ENCODE measurements at regions not wholly inside any gene's neighbourhood (a gene's known extent, or its start where the extent isn't known, plus 50 kb on each side); places are given as distances from the start of the nearest gene placed in this dataset.
"Not testable (repeated sequence)": the region's sequence is repeated elsewhere in the genome, so short reads cannot be mapped to it uniquely, and the experiment has no call there.

DNA sequence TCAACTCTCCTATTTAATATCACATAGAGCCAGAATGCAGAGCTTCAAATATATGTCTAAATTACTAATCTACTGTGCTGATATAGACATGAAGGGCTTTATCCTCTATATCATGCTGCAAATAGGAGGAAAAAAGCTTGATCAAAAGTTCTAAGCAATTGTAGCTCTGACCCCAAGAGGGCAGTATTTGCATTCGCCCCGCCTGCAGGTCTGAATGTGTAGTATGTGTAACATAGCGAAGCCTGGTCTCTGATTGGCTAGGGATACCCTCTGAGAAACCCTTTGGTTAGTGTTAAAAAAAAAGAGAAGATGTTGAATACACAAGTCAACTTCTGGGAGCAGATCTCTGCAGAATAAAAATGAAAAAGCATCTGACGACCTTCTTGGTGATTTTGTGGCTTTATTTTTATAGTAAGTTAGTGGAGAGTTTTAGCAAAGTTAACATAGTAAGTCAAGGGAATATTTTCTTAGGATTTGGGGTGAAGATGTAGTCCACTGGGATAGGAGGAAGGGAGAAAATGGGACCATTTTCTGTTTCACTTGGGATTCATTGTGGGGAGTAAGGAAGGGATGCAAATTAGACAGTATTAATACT is 151.6 kb upstream of the OR4E1 start:
- DNase-seq (ENCODE audit: low spot score) = no peak

DNA sequence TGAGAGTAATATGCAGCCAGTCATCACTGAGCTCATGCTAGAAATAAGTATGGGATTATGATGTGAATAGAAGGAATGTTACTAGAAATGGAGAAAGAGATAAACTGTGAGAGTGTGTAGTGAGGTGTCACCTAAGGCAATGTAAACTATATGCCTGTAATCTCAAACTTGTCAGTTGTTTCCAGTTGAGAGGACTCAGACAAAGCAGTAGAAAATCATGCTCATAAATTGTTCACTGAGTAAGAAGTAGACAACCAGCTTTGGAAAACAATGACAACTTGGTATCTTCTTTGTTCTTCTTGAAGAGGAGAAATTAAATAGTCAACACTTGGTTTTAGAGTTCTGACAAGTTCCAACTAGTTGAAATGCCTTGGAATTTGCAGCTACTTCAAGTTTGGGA is 148.5 kb upstream of the OR4E1 start:
- DNase-seq (ENCODE audit: low spot score) = no peak

DNA sequence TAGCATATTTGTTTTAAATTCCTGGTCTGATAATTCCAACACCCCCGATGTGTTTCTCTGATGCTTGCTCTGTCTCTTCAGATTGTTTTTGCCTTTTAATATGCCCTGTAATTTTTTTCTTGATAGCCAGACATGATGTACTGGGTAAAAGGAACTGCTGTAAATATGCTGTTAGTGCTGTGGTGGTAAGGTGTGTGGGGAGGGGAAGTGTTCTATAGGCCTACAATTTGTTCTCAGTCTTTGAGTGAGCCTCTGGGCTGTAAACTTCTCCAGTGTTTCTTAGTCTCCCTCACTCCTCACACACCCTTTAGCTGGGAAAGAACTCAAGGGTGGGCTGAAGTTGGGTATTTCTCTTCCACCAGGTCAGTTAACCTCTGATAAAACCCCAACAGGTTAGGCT is 147.0 kb upstream of the OR4E1 start:
- DNase-seq (ENCODE audit: low spot score) = no peak

DNA sequence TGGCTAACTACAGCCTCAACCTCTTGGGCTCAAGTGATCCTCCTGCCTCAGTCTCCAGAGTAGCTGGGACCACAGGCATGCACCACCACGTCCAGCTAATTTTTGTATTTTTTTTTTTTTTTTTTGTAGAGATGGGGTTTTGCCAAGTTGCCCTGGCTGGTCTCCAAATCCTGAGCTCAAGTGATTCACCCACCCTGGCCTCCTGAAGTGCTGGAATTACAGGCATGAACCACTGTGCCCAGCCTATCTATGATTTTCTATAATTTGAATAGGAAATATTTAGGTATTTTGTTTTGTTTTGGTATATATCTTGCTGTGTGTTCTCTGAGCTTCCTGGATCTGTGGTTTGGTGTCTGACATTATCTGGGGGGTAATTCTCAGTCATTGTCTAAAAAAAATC is 146.3 kb upstream of the OR4E1 start:
- DNase-seq (ENCODE audit: low spot score) = not testable (repeated sequence)

DNA sequence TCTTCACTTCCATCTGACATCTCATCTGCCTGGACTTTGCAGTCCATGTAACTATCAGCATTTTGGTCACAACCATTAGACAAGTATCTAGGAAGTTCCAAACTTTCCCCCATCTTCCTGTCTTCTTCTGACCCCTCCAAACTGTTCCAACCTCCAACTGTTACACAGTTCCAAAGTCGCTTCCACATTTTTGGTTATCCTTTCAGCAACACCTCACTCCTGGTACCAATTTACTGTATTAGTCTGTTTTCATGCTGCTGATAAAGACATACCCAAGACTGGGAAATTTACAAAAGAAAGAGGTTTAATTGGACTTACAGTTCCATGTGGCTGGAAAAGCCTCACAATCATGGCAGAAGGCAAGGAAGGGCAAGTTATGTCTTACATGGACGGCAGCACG is 143.4 kb upstream of the OR4E1 start:
- DNase-seq (ENCODE audit: low spot score) = not testable (repeated sequence)

DNA sequence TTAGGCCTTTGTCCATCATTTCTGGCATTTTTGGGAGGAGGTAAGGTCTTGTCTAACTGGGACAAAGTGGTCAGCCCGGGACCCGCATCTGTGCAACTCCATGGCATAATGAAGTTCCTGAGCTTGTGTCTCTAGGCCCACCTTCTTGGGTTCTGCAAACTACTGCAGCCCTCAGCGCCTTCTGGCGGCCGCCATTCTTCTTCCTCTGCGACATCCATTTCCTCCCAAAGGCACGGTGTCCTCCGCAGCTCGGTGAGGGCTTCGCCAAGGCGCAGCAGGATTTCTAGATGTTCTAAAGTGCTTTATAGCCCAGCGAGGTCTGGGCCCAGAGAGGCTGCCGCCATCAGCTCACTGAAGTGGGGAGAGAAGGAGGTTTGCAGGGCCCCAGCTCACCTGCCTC is 134.4 kb upstream of the OR4E1 start:
- DNase-seq (ENCODE audit: low spot score) = no peak

DNA sequence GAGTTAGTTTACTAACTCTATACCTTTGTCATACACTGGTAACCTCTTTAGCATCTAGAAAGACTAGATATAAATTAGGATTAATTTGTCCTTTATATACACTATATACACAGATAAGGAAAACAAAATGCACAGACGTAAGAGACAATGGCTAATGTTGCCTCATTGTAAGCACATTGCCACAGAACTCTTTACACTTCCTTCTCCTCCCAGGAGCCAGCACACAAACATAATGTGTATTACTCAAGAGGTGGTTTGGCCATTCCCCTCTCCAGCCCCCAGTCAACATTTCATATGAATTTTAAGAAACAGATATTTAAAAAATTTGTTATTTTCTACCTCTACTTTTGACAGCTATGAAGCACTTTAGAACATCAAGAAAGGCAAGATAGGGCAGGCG is 131.4 kb upstream of the OR4E1 start:
- DNase-seq (ENCODE audit: low spot score) = no peak

DNA sequence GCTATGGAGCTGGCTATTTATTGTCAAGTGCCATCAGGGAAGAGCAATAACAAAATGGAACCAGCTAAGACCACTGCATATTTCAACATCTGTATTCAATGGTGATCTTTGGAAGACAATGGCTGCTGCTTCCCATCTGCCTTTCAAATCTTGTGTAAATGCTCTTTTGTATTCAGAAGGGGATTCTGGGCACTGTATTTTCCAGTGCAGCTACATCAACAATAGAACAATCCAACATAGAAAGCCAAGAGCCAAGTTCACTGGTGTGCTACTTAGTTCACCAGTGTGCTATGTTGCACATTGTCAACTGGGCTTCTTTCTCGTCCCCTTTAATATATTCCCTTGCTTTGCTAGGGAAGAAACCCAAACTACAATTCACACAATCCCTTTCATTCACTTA is 128.8 kb upstream of the OR4E1 start:
- DNase-seq (ENCODE audit: low spot score) = no peak

- DNase-seq (ENCODE audit: low spot score) = no peak
These were observed 123.3 kb upstream of the OR4E1 start for GRCh38 chr14:21796916-21797315.

- DNase-seq (ENCODE audit: low spot score) = no peak
These were observed 121.8 kb upstream of the OR4E1 start for GRCh38 chr14:21795456-21795855.

- no peak for DNase-seq (ENCODE audit: low spot score)
These were observed 118.1 kb upstream of the OR4E1 start for GRCh38 chr14:21791749-21792148.

DNA sequence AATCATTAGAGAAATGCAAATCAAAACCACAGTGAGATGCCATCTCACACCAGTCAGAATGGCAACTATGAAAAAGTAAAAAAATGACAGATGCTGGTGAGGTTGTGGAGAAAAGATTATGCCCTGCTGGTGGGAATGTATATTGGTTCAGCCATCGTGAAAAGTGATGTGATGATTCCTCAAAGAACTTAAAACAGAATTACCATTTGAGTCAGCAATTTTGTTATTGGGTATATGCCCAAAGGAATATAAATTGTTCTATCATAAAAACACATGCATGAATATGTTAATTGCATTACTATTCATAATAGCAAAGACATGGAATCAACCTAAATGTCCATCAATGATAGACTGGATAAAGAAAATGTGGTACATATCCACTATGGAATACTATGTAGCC is 115.1 kb upstream of the OR4E1 start:
- DNase-seq (ENCODE audit: low spot score) = not testable (repeated sequence)

- DNase-seq (ENCODE audit: low spot score) = not testable (repeated sequence)
These were observed 113.6 kb upstream of the OR4E1 start for GRCh38 chr14:21787242-21787641.

GRCh38 chr14:21781543-21781942 is 107.9 kb upstream of the OR4E1 start:
- no peak for DNase-seq (ENCODE audit: low spot score)

- DNase-seq (ENCODE audit: low spot score) = no peak
These were observed 106.9 kb upstream of the OR4E1 start for GRCh38 chr14:21780429-21781084.

GRCh38 chr14:21771671-21772070 is 98.1 kb upstream of the OR4E1 start:
- DNase-seq (ENCODE audit: low spot score) = no peak

DNA sequence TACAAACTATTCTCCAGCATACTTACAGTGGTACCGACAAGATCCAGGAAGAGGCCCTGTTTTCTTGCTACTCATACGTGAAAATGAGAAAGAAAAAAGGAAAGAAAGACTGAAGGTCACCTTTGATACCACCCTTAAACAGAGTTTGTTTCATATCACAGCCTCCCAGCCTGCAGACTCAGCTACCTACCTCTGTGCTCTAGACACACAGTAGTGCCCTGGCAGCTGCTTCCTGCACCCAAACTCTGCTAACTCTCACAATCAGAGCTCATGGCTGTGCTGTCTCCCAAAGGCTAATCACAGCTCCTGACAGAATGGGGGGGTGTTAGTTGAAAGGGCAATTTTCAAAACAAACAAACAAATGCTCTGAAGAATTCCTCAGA is 95.2 kb upstream of the OR4E1 start:
- no peak for DNase-seq (ENCODE audit: low spot score)

- DNase-seq (ENCODE audit: low spot score) = no peak
These were observed 94.7 kb upstream of the OR4E1 start for GRCh38 chr14:21768116-21768874.

DNA sequence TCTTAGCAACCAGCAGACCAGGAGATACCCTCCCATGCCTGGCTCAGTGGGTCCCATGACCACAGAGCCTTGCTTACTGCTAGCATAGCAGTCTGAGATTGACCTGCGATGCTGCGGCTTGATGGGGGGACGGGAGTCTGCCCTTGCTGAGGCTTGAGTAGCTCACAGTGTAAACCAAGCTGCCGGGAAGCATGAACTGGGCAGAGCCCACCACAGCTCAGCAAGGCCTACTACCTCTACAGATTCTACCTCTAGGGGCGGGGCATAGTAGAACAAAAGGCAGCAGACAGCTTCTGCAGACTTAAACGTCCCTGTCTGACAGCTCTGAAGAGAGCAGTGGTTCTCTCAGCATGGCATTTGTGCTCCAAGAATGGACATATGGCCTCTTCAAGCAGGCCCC is 86.7 kb upstream of the OR4E1 start:
- not testable (repeated sequence) for DNase-seq (ENCODE audit: low spot score)

DNA sequence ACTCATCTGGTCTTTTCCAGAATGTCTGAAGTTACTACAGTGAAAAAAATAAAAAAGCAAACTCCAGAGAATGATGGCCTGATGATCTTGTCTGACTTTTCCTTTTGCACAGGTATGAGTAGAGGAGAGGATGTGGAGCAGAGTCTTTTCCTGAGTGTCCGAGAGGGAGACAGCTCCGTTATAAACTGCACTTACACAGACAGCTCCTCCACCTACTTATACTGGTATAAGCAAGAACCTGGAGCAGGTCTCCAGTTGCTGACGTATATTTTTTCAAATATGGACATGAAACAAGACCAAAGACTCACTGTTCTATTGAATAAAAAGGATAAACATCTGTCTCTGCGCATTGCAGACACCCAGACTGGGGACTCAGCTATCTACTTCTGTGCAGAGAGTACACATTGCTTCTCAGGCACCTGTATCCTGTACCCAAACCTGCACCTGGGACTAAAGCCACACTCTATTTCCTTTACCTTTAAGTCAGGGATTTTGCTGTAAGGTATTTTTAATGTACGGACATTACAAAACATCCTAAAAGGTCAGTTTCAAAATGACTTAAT is 75.8 kb upstream of the OR4E1 start:
- no peak for DNase-seq (ENCODE audit: low spot score)

DNA sequence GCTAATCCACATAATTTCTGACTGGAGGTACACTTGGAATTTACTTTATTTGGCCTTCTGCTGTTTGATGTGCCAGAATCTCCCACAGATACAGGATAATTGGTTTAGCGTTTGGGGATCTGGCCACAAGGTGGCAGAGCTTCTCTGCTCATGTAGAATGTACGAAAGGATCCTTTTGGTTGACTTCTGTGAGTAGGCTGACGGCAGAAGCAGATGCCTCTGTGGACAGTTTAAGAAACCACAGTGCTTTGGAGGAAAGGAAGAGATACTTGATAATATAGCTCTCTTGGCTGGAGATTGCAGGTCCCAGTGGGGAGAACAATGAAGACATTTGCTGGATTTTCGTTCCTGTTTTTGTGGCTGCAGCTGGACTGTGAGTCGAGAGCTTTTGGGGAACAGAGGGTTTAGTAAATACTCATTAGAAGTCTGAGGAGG is 75.3 kb upstream of the OR4E1 start:
- peak; percentile 18 for DNase-seq (ENCODE audit: low spot score)

- DNase-seq (ENCODE audit: low spot score) = no peak
These were observed 62.2 kb upstream of the OR4E1 start for GRCh38 chr14:21735639-21736307.

GRCh38 chr14:21735200-21735599 is 61.6 kb upstream of the OR4E1 start:
- DNase-seq (ENCODE audit: low spot score) = no peak

All from AG20443 (cell line).